Testis (tissue), 2 donors: ENCODE measurements at regions not wholly inside any gene's neighbourhood (a gene's known extent, or its start where the extent isn't known, plus 50 kb on each side); places are given as distances from the start of the nearest gene placed in this dataset.

Source experiments
- POLR2A ChIP-seq: fragments of 450-650 bp; IDR thresholded peaks from one replicate; pipeline ENCODE4 v1.6.1; 2017; ENCODE audit warnings: antibody characterized with exemption, mild to moderate bottlenecking, moderate library complexity
- TF ChIP-seq, protein P1 (sequence below), 3 experiments: fragments of 450-650 bp in 2 of 3; fragments of 200-600 bp in 1 of 3; sonication (generic) in 1 of 3; IDR thresholded peaks; one replicate each; pipeline ENCODE4 v1.5.1; 2016 to 2019; ENCODE audit warnings: antibody characterized with exemption in 3 of 3, mild to moderate bottlenecking in 2 of 3, moderate library complexity in 1 of 3

DNA sequence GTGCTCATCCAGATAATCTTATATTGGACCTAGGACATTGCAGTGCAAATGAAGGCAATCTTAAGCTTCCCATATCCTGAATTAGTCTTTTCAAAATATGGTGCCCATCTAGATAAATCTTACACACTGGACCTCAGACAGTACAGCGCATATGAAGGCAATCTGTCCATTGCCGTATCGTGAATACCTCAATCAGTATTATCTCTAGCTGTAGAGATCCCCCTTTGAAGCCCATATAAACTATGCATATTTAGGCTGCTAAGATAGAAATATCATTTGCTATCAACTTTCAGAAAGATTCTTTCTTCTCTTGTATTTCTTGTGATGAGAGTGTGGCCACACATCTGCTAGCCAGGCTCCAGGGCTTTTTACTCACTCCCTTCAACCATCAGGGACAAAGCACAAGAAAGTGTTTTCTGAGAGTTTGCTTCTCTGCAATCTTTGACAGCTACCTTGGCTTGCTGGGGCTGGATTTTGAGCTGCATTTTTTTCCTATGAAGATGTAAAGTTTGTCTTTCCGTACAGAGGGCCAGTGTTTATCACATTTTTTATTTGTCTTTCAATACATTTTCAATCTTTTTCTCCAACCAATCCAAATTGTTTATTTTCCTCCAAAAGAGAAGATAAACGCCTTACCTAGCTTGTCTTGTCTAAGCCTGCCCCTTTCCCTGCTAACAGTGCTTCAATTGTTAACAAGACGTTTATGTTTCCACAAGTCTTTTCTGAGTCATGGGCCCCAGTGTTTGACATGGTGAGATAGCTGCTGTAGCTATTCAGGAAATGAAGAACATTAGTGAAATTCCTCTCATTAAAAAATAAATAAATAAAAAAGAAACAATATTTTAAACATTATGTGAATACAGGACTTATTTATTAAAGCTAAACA lies 57.6 kb upstream of the FAT1 start:
- no peak for TF ChIP-seq POLR2A
- TF ChIP-seq, protein P1, sequence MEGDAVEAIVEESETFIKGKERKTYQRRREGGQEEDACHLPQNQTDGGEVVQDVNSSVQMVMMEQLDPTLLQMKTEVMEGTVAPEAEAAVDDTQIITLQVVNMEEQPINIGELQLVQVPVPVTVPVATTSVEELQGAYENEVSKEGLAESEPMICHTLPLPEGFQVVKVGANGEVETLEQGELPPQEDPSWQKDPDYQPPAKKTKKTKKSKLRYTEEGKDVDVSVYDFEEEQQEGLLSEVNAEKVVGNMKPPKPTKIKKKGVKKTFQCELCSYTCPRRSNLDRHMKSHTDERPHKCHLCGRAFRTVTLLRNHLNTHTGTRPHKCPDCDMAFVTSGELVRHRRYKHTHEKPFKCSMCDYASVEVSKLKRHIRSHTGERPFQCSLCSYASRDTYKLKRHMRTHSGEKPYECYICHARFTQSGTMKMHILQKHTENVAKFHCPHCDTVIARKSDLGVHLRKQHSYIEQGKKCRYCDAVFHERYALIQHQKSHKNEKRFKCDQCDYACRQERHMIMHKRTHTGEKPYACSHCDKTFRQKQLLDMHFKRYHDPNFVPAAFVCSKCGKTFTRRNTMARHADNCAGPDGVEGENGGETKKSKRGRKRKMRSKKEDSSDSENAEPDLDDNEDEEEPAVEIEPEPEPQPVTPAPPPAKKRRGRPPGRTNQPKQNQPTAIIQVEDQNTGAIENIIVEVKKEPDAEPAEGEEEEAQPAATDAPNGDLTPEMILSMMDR (IDR thresholded peaks at IDR 0.05): no peak
